Heart left ventricle (tissue), 16 donors: ENCODE measurements at regions not wholly inside any gene's neighbourhood (a gene's known extent, or its start where the extent isn't known, plus 50 kb on each side); places are given as distances from the start of the nearest gene placed in this dataset.

Source experiments
- ATAC-seq, 4 donors: fragments of 200-7000 bp; cut with Tn5 transposase; one replicate each; pipeline ENCODE4 v1.9.1; 2020 to 2022; ENCODE audit warnings: moderate library complexity in 4 of 4, mild to moderate bottlenecking in 3 of 4, moderate number of reproducible peaks in 1 of 4
- DNase-seq, 5 donors: peaks; one replicate each; pipeline ENCODE4 v3.0.0-alpha.2; 2020
- H3K27ac ChIP-seq, 12 donors: fragments of 200-600 bp; sonication (generic) in 4 of 12; one replicate each; pipeline versions ENCODE4 v1.5.0 to v1.8.0; 2016 to 2022; ENCODE audit warnings: mild to moderate bottlenecking in 2 of 12
- H3K27me3 ChIP-seq, 9 donors: fragments of 200-600 bp; sonication (generic) in 2 of 9; one replicate each; pipeline versions ENCODE4 v1.5.1 to v1.8.0; 2016 to 2022; ENCODE audit warnings: mild to moderate bottlenecking in 3 of 9
- H3K36me3 ChIP-seq, 9 donors: fragments of 200-600 bp; sonication (generic) in 2 of 9; one replicate each; pipeline versions ENCODE4 v1.5.0 to v1.8.0; 2018 to 2022; ENCODE audit warnings: mild to moderate bottlenecking in 2 of 9
- H3K4me1 ChIP-seq, 12 donors: fragments of 200-600 bp; sonication (generic) in 4 of 12; one replicate each; pipeline versions ENCODE4 v1.5.0 to v1.8.0; 2016 to 2022; ENCODE audit warnings: mild to moderate bottlenecking in 3 of 12
- H3K4me3 ChIP-seq, 12 donors: fragments of 200-600 bp; sonication (generic) in 4 of 12; one replicate each; pipeline versions ENCODE4 v1.5.0 to v1.8.0; 2017 to 2022; ENCODE audit warnings: mild to moderate bottlenecking in 9 of 12, moderate library complexity in 4 of 12
- H3K9me3 ChIP-seq, 12 donors: fragments of 200-600 bp; sonication (generic) in 4 of 12; one replicate each; pipeline versions ENCODE4 v1.5.0 to v1.8.0; 2016 to 2022; ENCODE audit warnings: mild to moderate bottlenecking in 1 of 12
- POLR2A ChIP-seq, 2 donors: fragments of 450-650 bp; IDR thresholded peaks; one replicate each; pipeline ENCODE4 v1.6.1; 2017; ENCODE audit warnings: antibody characterized with exemption in 2 of 2, mild to moderate bottlenecking in 2 of 2, moderate library complexity in 2 of 2
- WGBS, 4 donors: extraction: QIAGEN DNeasy Blood & Tissue Kit in 2 of 4; methylation state at CpG; one replicate each; pipeline versions ENCODE4 v1.1.5 to v1.1.7; 2013 to 2018; 5-methylcytosine and 5-hydroxymethylcytosine counted together
- intact Hi-C, 10 donors: fragments of 100-400 bp; cut with DNase I; formaldehyde crosslinking; loops; one replicate each; pipeline versions ENCODE4 v1.11.1 to v1.14.2; 2022
- TF ChIP-seq, protein P1 (sequence below), 12 donors: fragments of 200-600 bp; sonication (generic) in 4 of 12; IDR thresholded peaks; one replicate each; pipeline versions ENCODE4 v1.5.0 to v1.8.0; 2018 to 2022; ENCODE audit warnings: antibody characterized with exemption in 12 of 12, mild to moderate bottlenecking in 5 of 12
- donor health status: ischemic (EF 13 %, LVEDD 7.1; RV severe dilation, severe dysfunction).
- donor health status: healthy with polysubstance abuse.
- donor health status: DM: no; HTN: yes; CAD: no.
- donor health status: DM: no; HTN: no; CAD: no.
- donor health status: ischemic (EF 25% LVEDD 6.9; RV normal size, moderate dysfunction).
- donor health status: ischemic (EF 25% LVEDD 5.7; RV mildly dilated, moderate dysfunction).
- donor health status: healthy.
- donor health status: DM: yes; HTN: yes; CAD: no.
- donor health status: ischemic (EF 35%, LVEDD 5.7; RV mildly dilated, moderate dysfunction).
- donor health status: nonischemic (EF 11% LVEDD 7.7; RV severe dilation, severe dysfunction).
- donor health status: DM: yes; HTN: yes; CAD: no.
- donor health status: PGD.
- donor health status: ischemic (EF 29% LVEDD 5.4; RV normal size, mild dysfunction).
- donor health status: nonischemic (EF 23%, LVEDD 6.1; RV moderate dilation, normal function).

GRCh38 chr9:14467675-14468374, 153.9 kb upstream of the NFIB start:
- 78 to 93% (median 86%) methylated on average over 3 of the region's 3 CpGs for WGBS, 4 donors
- ATAC-seq: no peak
- no peaks in the 10 kb centered on the region for H3K4me1 ChIP-seq
- intact Hi-C loops: loop anchor here in 9 of 10 donors (2.0 to 10.0 kb wide), 5 partner anchors 184 to 299 kb away; no protein-coding TSS in a partner anchor
- H3K9me3 ChIP-seq: no peaks in the 10 kb centered on the region
- no peaks in the 10 kb centered on the region for H3K27me3 ChIP-seq
- no peak for DNase-seq
- no peak overlapping the region for H3K27ac ChIP-seq
- TF ChIP-seq POLR2A (IDR thresholded peaks at IDR 0.05): no peak
- H3K4me3 ChIP-seq: no peak overlapping the region
- H3K36me3 ChIP-seq: no peaks in the 10 kb centered on the region

GRCh38 chr9:14466828-14467227, 152.9 kb upstream of the NFIB start:
- no peak overlapping the region for H3K27ac ChIP-seq
- intact Hi-C loops: loop anchor here in 9 of 10 donors (2.0 to 10.0 kb wide), 5 partner anchors 185 to 300 kb away; no protein-coding TSS in a partner anchor
- TF ChIP-seq, protein P1, sequence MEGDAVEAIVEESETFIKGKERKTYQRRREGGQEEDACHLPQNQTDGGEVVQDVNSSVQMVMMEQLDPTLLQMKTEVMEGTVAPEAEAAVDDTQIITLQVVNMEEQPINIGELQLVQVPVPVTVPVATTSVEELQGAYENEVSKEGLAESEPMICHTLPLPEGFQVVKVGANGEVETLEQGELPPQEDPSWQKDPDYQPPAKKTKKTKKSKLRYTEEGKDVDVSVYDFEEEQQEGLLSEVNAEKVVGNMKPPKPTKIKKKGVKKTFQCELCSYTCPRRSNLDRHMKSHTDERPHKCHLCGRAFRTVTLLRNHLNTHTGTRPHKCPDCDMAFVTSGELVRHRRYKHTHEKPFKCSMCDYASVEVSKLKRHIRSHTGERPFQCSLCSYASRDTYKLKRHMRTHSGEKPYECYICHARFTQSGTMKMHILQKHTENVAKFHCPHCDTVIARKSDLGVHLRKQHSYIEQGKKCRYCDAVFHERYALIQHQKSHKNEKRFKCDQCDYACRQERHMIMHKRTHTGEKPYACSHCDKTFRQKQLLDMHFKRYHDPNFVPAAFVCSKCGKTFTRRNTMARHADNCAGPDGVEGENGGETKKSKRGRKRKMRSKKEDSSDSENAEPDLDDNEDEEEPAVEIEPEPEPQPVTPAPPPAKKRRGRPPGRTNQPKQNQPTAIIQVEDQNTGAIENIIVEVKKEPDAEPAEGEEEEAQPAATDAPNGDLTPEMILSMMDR (IDR thresholded peaks at IDR 0.05): no peak
- no peak for TF ChIP-seq POLR2A (IDR thresholded peaks at IDR 0.05)
- ATAC-seq (no peak), DNase-seq (no peak)
- no peaks in the 10 kb centered on the region for H3K27me3 ChIP-seq
- no peaks in the 10 kb centered on the region for H3K36me3 ChIP-seq
- no peaks in the 10 kb centered on the region for H3K4me1 ChIP-seq
- WGBS, 4 donors: 86 to 93% (median 89%) methylated on average over 4 of the region's 4 CpGs
- no peak overlapping the region for H3K4me3 ChIP-seq
- H3K9me3 ChIP-seq: no peaks in the 10 kb centered on the region

GRCh38 chr9:14466429-14466818, 152.5 kb upstream of the NFIB start:
- Histone ChIP-seq H3K4me1 (no peaks in the 10 kb centered on the region), H3K27ac (no peak overlapping the region), H3K9me3 (no peaks in the 10 kb centered on the region), H3K27me3 (no peaks in the 10 kb centered on the region), H3K36me3 (no peaks in the 10 kb centered on the region), H3K4me3 (no peak overlapping the region)
- intact Hi-C loops: loop anchor here in 9 of 10 donors (2.0 to 10.0 kb wide), 5 partner anchors 186 to 301 kb away; no protein-coding TSS in a partner anchor
- no peak for DNase-seq
- TF ChIP-seq, protein P1 (IDR thresholded peaks at IDR 0.05): no peak
- no peak for TF ChIP-seq POLR2A (IDR thresholded peaks at IDR 0.05)
- 89 to 95% (median 92%) methylated on average over 7 of the region's 7 CpGs for WGBS, 4 donors
- no peak for ATAC-seq

- Histone ChIP-seq H3K27me3 (no peaks in the 10 kb centered on the region), H3K4me3 (no peak overlapping the region), H3K27ac (no peak overlapping the region), H3K4me1 (no peaks in the 10 kb centered on the region), H3K36me3 (no peaks in the 10 kb centered on the region), H3K9me3 (no peaks in the 10 kb centered on the region)
- intact Hi-C loops: loop anchor here in 5 of 10 donors (5.0 to 10.0 kb wide), 3 partner anchors 192 to 304 kb away; no protein-coding TSS in a partner anchor
- DNase-seq (no peak), ATAC-seq (no peak)
- no peak for TF ChIP-seq POLR2A (IDR thresholded peaks at IDR 0.05)
- TF ChIP-seq, protein P1 (IDR thresholded peaks at IDR 0.05): no peak
- 75 to 95% (median 78%) methylated on average over 1 of the region's 1 CpG for WGBS, 4 donors
These were observed 149.0 kb upstream of the NFIB start for GRCh38 chr9:14462950-14463349.
